K562 (cell line): ENCODE measurements at regions not wholly inside any gene's neighbourhood (a gene's known extent, or its start where the extent isn't known, plus 50 kb on each side); places are given as distances from the start of the nearest gene placed in this dataset.
A peak's percentile ranks its signal among the peaks of the same experiment; 100 is the strongest.
"Not testable (repeated sequence)": the region's sequence is repeated elsewhere in the genome, so short reads cannot be mapped to it uniquely, and the experiment has no call there.

Experiments
- CCNT2 ChIP-seq: IDR thresholded peaks from 2 replicates; pipeline ENCODE4 v1.6.1; 2011; ENCODE audit warnings: borderline replicate concordance, low read depth, mild to moderate bottlenecking, moderate library complexity, mixed read lengths, low read length; ENCODE audit not compliant: insufficient read length; ENCODE audit errors: extremely low read depth
- CHAMP1 ChIP-seq: fragments of 450-650 bp; IDR thresholded peaks from 2 replicates; pipeline ENCODE4 v1.6.1; 2016; ENCODE audit warnings: mild to moderate bottlenecking
- CREM ChIP-seq: IDR thresholded peaks from 2 replicates; pipeline ENCODE4 v1.6.1; 2014; ENCODE audit warnings: antibody characterized with exemption, low read depth
- CTBP1 ChIP-seq: fragments of 450-650 bp; IDR thresholded peaks from 2 replicates; pipeline ENCODE4 v1.6.1; 2016; ENCODE audit warnings: borderline replicate concordance
- E2F6 ChIP-seq, 2 experiments: IDR thresholded peaks; 2 replicates each; pipeline ENCODE4 v1.6.1; 2011; ENCODE audit warnings: borderline replicate concordance in 1 of 2, control low read depth in 1 of 2, low read depth in 1 of 2, low read length in 1 of 2, mild to moderate bottlenecking in 1 of 2, mixed read lengths in 1 of 2, moderate library complexity in 1 of 2; ENCODE audit not compliant: insufficient read depth in 1 of 2, insufficient read length in 1 of 2, poor library complexity in 1 of 2, severe bottlenecking in 1 of 2; ENCODE audit errors: extremely low read depth in 1 of 2
- JUND ChIP-seq, 2 experiments: IDR thresholded peaks; 2 replicates in 1 of 2; 3 replicates in 1 of 2; pipeline ENCODE4 v1.6.1; 2011; ENCODE audit warnings: borderline replicate concordance in 2 of 2, low read depth in 2 of 2, low read length in 2 of 2, improper control_type of control experiment in 1 of 2, missing biosample characterization in 1 of 2, missing genetic modification characterization in 1 of 2, missing genetic modification reagents in 1 of 2
- MTA3 ChIP-seq: fragments of 450-650 bp; formaldehyde crosslinking; IDR thresholded peaks from 2 replicates; pipeline ENCODE4 v1.6.1; 2017; ENCODE audit warnings: mild to moderate bottlenecking, borderline replicate concordance
- NR2C1 ChIP-seq, 2 experiments: fragments of 450-650 bp; IDR thresholded peaks; 2 replicates each; pipeline ENCODE4 v1.6.1; 2017; ENCODE audit warnings: mild to moderate bottlenecking in 2 of 2, antibody characterized with exemption in 1 of 2, inconsistent platforms in 1 of 2, missing compliant biosample characterization in 1 of 2, missing genetic modification characterization in 1 of 2
- NRF1 ChIP-seq, 2 experiments: fragments of 450-650 bp; IDR thresholded peaks in 1 of 2; conservative IDR thresholded peaks in 1 of 2; 2 replicates each; pipeline ENCODE4 v1.6.1; 2014; ENCODE audit warnings: mild to moderate bottlenecking in 2 of 2
- PCBP1 ChIP-seq: fragments of 200-400 bp; formaldehyde crosslinking; IDR thresholded peaks from 2 replicates; pipeline ENCODE4 v1.6.1; 2018; ENCODE audit warnings: mild to moderate bottlenecking, low read depth, low read length; ENCODE audit not compliant: poor library complexity, severe bottlenecking
- POLR2G ChIP-seq: fragments of 200-400 bp; formaldehyde crosslinking; IDR thresholded peaks from 2 replicates; pipeline ENCODE4 v1.6.1; 2017; ENCODE audit warnings: low read depth, mild to moderate bottlenecking, antibody characterized with exemption, low read length, moderate library complexity
- RB1 ChIP-seq: fragments of 450-650 bp; IDR thresholded peaks from 2 replicates; pipeline ENCODE4 v1.6.1; 2017; ENCODE audit warnings: low read depth, mild to moderate bottlenecking
- RCOR1 ChIP-seq, 2 experiments: IDR thresholded peaks; 2 replicates each; pipeline ENCODE4 v1.6.1; 2012; ENCODE audit warnings: low read depth in 2 of 2, low read length in 2 of 2, borderline replicate concordance in 1 of 2, improper control_type of control experiment in 1 of 2
- SOX6 ChIP-seq: fragments of 450-650 bp; IDR thresholded peaks from 2 replicates; pipeline ENCODE4 v1.6.1; 2014; ENCODE audit warnings: mild to moderate bottlenecking
- SUPT5H ChIP-seq: fragments of 450-650 bp; IDR thresholded peaks from 2 replicates; pipeline ENCODE4 v1.6.1; 2016
- ZHX1 ChIP-seq: fragments of 150-350 bp; conservative IDR thresholded peaks from 2 replicates; pipeline ENCODE4 v1.6.1; 2014; ENCODE audit warnings: low read length
- ZNF395 ChIP-seq: fragments of 200-800 bp; sonication (Bioruptor generic); IDR thresholded peaks from 2 replicates; pipeline ENCODE4 v1.6.1; 2017; ENCODE audit warnings: missing genetic modification characterization, missing compliant biosample characterization

GRCh38 chr20:28602403-28603217 lies 2654.9 kb upstream of the DEFB115 start (continued):
- TF ChIP-seq PCBP1 (peak; percentile 28), CCNT2 (peak; percentile 57), SOX6 (peak; percentile 25; the same call in 1 of the 2 replicates), NR2C1 (IDR thresholded peaks at IDR 0.05) (peak; percentile 77), NR2C1 (tag; IDR thresholded peaks at IDR 0.05) (peak; percentile 90), ZNF395 (CRISPR knock-in tag) (0 out of 2 replicates have a peak, but pooled peaks have one; percentile 18), NRF1 (conservative IDR thresholded peaks at IDR 0.05 in 1 of 2, IDR thresholded peaks at IDR 0.05 in 1 of 2) (peak; percentile 53 to 60), CREM (0 out of 2 replicates have a peak, but pooled peaks have one; percentile 33), MTA3 (peak; percentile 98), RB1 (peak; percentile 59; the same call in 1 of the 2 replicates), CTBP1 (0 out of 2 replicates have a peak, but pooled peaks have one; percentile 54), ZHX1 (0 out of 2 replicates have a peak, but pooled peaks have one; percentile 49), RCOR1 (IDR thresholded peaks at IDR 0.05; ENCODE audit: borderline replicate concordance in 1 of 2, low read depth in 2 of 2, low read length in 2 of 2) (peak in 1 of 2 experiments; percentile 34; a peak in 1 of 4 replicates), CHAMP1 (peak; percentile 85), E2F6 (IDR thresholded peaks at IDR 0.05; ENCODE audit: borderline replicate concordance in 1 of 2, extremely low read depth in 1 of 2, insufficient read depth in 1 of 2, insufficient read length in 1 of 2, low read depth in 1 of 2, low read length in 1 of 2, poor library complexity in 1 of 2, severe bottlenecking in 1 of 2) (peak; percentile 80 to 95), JUND (IDR thresholded peaks at IDR 0.05; ENCODE audit: borderline replicate concordance, low read depth, low read length) (peak; percentile 60; the same call in 1 of the 2 replicates), POLR2G (peak; percentile 84), SUPT5H (peak; percentile 44; the same call in 1 of the 2 replicates)
- TF ChIP-seq JUND (tag; IDR thresholded peaks at IDR 0.05; ENCODE audit: borderline replicate concordance, low read depth, low read length) = not testable (repeated sequence)
